Caco-2 (cell line): ENCODE measurements at regions not wholly inside any gene's neighbourhood (a gene's known extent, or its start where the extent isn't known, plus 50 kb on each side); places are given as distances from the start of the nearest gene placed in this dataset.

Experiments used
- BruUV-seq: library from RNA; stranded (reverse); fragments of 400-500 nt; replicated peaks from 2 replicates; lab custom pipeline; 2021; lab: Mats Ljungman, UMichigan
- CTCF ChIA-PET: fragments of 300-600 bp; sonication (Branson Sonifier 250); formaldehyde crosslinking; loops from one replicate; lab custom pipeline; 2022; ENCODE audit warnings: antibody characterized with exemption; lab: Charles Lee
- POLR2A ChIA-PET: fragments of 300-600 bp; sonication (Branson Sonifier 250); formaldehyde crosslinking; loops from one replicate; lab custom pipeline; 2022; ENCODE audit warnings: antibody characterized with exemption; lab: Charles Lee
- DNase-seq, 2 experiments: peaks; one replicate each; pipeline versions ENCODE4 v3.0.0 to v3.0.0-alpha.2; 2020 to 2022
- H3K27me3 ChIP-seq: replicated peaks from 2 replicates; pipeline ENCODE4 v1.6.0; 2011; ENCODE audit warnings: low read length; ENCODE audit not compliant: control insufficient read depth, insufficient read depth
- H3K36me3 ChIP-seq: 2 replicates; pipeline ENCODE4 v1.5.1; 2011; ENCODE audit warnings: low read length; ENCODE audit not compliant: control insufficient read depth, insufficient read depth
- H3K4me1 ChIP-seq: fragments of 250-450 bp; sonication (Bioruptor Pico); 2 replicates; pipeline ENCODE4 v1.5.1; 2020; ENCODE audit warnings: mild to moderate bottlenecking
- H3K4me3 ChIP-seq: 2 replicates; pipeline ENCODE4 v1.5.1; 2011; ENCODE audit warnings: low read depth, mild to moderate bottlenecking, control low read depth, low read length
- H3K9me3 ChIP-seq: fragments of 250-450 bp; sonication (Bioruptor Pico); 2 replicates; pipeline ENCODE4 v1.5.1; 2020; ENCODE audit warnings: mild to moderate bottlenecking, moderate library complexity
- H3K27ac Mint-ChIP-seq: one replicate; pipeline ENCODE4 v1.8.0; 2022; ENCODE audit warnings: mixed read lengths; ENCODE audit not compliant: unreplicated experiment
- H3K27me3 Mint-ChIP-seq: one replicate; pipeline ENCODE4 v1.8.0; 2022; ENCODE audit warnings: mixed read lengths; ENCODE audit not compliant: insufficient read depth, unreplicated experiment
- H3K36me3 Mint-ChIP-seq: one replicate; pipeline ENCODE4 v1.8.0; 2022; ENCODE audit warnings: mild to moderate bottlenecking, mixed read lengths; ENCODE audit not compliant: insufficient read depth, unreplicated experiment
- H3K4me1 Mint-ChIP-seq: one replicate; pipeline ENCODE4 v1.8.0; 2022; ENCODE audit warnings: low read depth, mixed read lengths; ENCODE audit not compliant: unreplicated experiment
- H3K4me3 Mint-ChIP-seq: one replicate; pipeline ENCODE4 v1.8.0; 2022; ENCODE audit warnings: mild to moderate bottlenecking, moderate library complexity, mixed read lengths; ENCODE audit not compliant: unreplicated experiment
- H3K9me3 Mint-ChIP-seq: one replicate; pipeline ENCODE4 v1.8.0; 2022; ENCODE audit warnings: mixed read lengths; ENCODE audit not compliant: unreplicated experiment
- CTCF ChIP-seq, 2 experiments: fragments of 200-600 bp in 1 of 2; IDR thresholded peaks; 1 replicate in 1 of 2; 2 replicates in 1 of 2; pipeline versions ENCODE4 v1.5.1 to v1.8.0; 2011 to 2022; ENCODE audit warnings: antibody characterized with exemption in 1 of 2, control low read depth in 1 of 2, inconsistent platforms in 1 of 2, low read depth in 1 of 2, low read length in 1 of 2, mild to moderate bottlenecking in 1 of 2, moderate library complexity in 1 of 2; ENCODE audit not compliant: insufficient read depth in 1 of 2, severe bottlenecking in 1 of 2, unreplicated experiment in 1 of 2
- intact Hi-C: fragments of 100-400 bp; cut with micrococcal nuclease; formaldehyde crosslinking; loops from one replicate; pipeline ENCODE4 v1.10.0; 2022; ENCODE audit not compliant: unreplicated experiment

GRCh38 chr5:106737111-106737510 lies 933.6 kb downstream of the EFNA5 start:
- intact Hi-C loops, result no loop called here
- Mint-ChIP-seq H3K4me1 (no peaks in the 10 kb centered on the region), H3K27me3 (peaks cover 2% of the 10 kb centered on the region), H3K9me3 (peaks cover 36% of the 10 kb centered on the region), H3K27ac (no peak overlapping the region), H3K36me3 (no peaks in the 10 kb centered on the region), H3K4me3 (no peak overlapping the region)
- H3K36me3 ChIP-seq, result no peaks in the 10 kb centered on the region
- POLR2A ChIA-PET, result no interaction called here
- peaks cover 4% of the 10 kb centered on the region; the same call in 1 of the 2 replicates for H3K9me3 ChIP-seq
- DNase-seq, result no peak
- TF ChIP-seq CTCF (IDR thresholded peaks at IDR 0.05; ENCODE audit: insufficient read depth in 1 of 2, low read depth in 1 of 2, low read length in 1 of 2, severe bottlenecking in 1 of 2, unreplicated experiment in 1 of 2), result no peak
- BruUV-seq, result no TSS peak
- H3K27me3 ChIP-seq, result no peaks in the 10 kb centered on the region
- CTCF ChIA-PET, result no interaction called here
- H3K4me1 ChIP-seq, result no peaks in the 10 kb centered on the region
- no peak overlapping the region for H3K4me3 ChIP-seq

- no peaks in the 10 kb centered on the region for H3K4me1 ChIP-seq
- CTCF ChIA-PET, result no interaction called here
- no TSS peak for BruUV-seq
- H3K36me3 ChIP-seq, result no peaks in the 10 kb centered on the region
- Mint-ChIP-seq H3K27me3 (peaks cover 2% of the 10 kb centered on the region), H3K27ac (no peak overlapping the region), H3K4me3 (no peak overlapping the region), H3K36me3 (no peaks in the 10 kb centered on the region), H3K4me1 (no peaks in the 10 kb centered on the region), H3K9me3 (peaks cover 44% of the 10 kb centered on the region)
- DNase-seq, result no peak
- TF ChIP-seq CTCF (IDR thresholded peaks at IDR 0.05; ENCODE audit: insufficient read depth in 1 of 2, low read depth in 1 of 2, low read length in 1 of 2, severe bottlenecking in 1 of 2, unreplicated experiment in 1 of 2), result no peak
- H3K9me3 ChIP-seq, result peaks cover 4% of the 10 kb centered on the region; the same call in 1 of the 2 replicates
- no peaks in the 10 kb centered on the region for H3K27me3 ChIP-seq
- POLR2A ChIA-PET, result no interaction called here
- intact Hi-C loops, result no loop called here
- no peak overlapping the region for H3K4me3 ChIP-seq
Observed at GRCh38 chr5:106732624-106733023, 938.1 kb downstream of the EFNA5 start.

GRCh38 chr5:106730912-106731311 lies 939.8 kb downstream of the EFNA5 start:
- Mint-ChIP-seq H3K27ac (no peak overlapping the region), H3K36me3 (no peaks in the 10 kb centered on the region), H3K27me3 (peaks cover 2% of the 10 kb centered on the region), H3K4me1 (no peaks in the 10 kb centered on the region), H3K4me3 (no peak overlapping the region), H3K9me3 (peaks cover 44% of the 10 kb centered on the region)
- Histone ChIP-seq H3K9me3 (peaks cover 4% of the 10 kb centered on the region; the same call in 1 of the 2 replicates), H3K4me1 (no peaks in the 10 kb centered on the region), H3K4me3 (no peak overlapping the region), H3K36me3 (no peaks in the 10 kb centered on the region), H3K27me3 (no peaks in the 10 kb centered on the region)
- intact Hi-C loops, result no loop called here
- DNase-seq, result no peak
- POLR2A ChIA-PET, result no interaction called here
- BruUV-seq, result no TSS peak
- CTCF ChIA-PET, result no interaction called here
- no peak for TF ChIP-seq CTCF (IDR thresholded peaks at IDR 0.05; ENCODE audit: insufficient read depth in 1 of 2, low read depth in 1 of 2, low read length in 1 of 2, severe bottlenecking in 1 of 2, unreplicated experiment in 1 of 2)
